ENCODE measurements at regions not wholly inside any gene's neighbourhood (a gene's known extent, or its start where the extent isn't known, plus 50 kb on each side); places are given as distances from the start of the nearest gene placed in this dataset.

DNA sequence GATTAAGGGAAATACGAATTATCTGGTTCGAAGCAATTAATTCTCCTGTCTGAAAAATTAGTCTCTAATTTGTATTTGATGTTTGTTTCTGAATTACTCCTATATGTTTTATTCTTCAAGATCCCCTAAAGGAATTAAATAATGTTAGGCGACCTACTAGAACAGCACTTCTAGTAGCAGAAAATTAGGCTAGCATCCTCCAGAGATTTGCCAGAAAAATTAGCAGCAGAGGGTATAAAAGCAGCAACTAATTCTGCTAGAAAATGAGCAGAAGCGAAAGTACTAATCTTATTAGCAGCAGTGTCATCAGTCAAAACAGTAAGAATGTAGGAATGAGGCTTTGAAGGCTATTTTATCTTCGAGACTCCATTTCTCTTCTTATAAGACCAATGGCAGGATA, 114.3 kb upstream of the PJA2 start:
- H3K27ac ChIP-seq: no peak overlapping the region
- TF ChIP-seq POLR2A (IDR thresholded peaks at IDR 0.05) (no peak), CTCF (IDR thresholded peaks at IDR 0.05 in 4 of 5, conservative IDR thresholded peaks at IDR 0.05 in 1 of 5) (no peak)
- intact Hi-C loops (cut with DNase I; ENCODE audit: low total_unique reads): no loop called here
- H3K4me3 ChIP-seq: no peak overlapping the region
- DNase-seq: no peak
- ATAC-seq: no peak
- no peaks in the 10 kb centered on the region for H3K9me3 ChIP-seq
- H3K36me3 ChIP-seq: no peaks in the 10 kb centered on the region
- in situ Hi-C loops (cut with MboI; ENCODE audit: low sequenced_read_pairs in 4 of 4): no loop called here
- no peaks in the 10 kb centered on the region for H3K27me3 ChIP-seq
- no peaks in the 10 kb centered on the region for H3K4me1 ChIP-seq

DNA sequence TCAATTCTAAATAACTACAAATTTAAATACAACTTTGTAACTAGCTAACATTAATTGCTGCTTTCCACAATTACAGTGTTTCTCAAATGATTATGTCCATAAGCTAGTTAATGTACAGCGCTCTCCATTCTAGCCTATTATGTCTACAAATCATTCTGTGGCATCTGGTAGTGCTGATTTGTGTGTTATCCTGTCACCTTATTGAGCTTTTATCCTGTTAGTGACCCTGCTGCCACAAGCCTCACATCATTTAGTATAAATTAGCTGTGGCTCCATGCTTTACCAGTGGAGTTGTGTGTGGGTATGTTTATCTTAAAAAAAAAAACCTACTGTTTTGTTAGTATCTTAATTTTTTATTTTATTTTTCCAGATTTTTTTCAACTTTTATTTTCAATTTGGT, 112.6 kb upstream of the PJA2 start:
- no peak overlapping the region for H3K4me3 ChIP-seq
- no peak for ATAC-seq
- in situ Hi-C loops (cut with MboI; ENCODE audit: low sequenced_read_pairs in 4 of 4): no loop called here
- no peaks in the 10 kb centered on the region for H3K27me3 ChIP-seq
- TF ChIP-seq CTCF (IDR thresholded peaks at IDR 0.05 in 4 of 5, conservative IDR thresholded peaks at IDR 0.05 in 1 of 5) (no peak), POLR2A (IDR thresholded peaks at IDR 0.05) (no peak)
- no peaks in the 10 kb centered on the region for H3K36me3 ChIP-seq
- no peaks in the 10 kb centered on the region for H3K4me1 ChIP-seq
- DNase-seq: no peak
- no peaks in the 10 kb centered on the region for H3K9me3 ChIP-seq
- H3K27ac ChIP-seq: no peak overlapping the region
- intact Hi-C loops (cut with DNase I; ENCODE audit: low total_unique reads): no loop called here

DNA sequence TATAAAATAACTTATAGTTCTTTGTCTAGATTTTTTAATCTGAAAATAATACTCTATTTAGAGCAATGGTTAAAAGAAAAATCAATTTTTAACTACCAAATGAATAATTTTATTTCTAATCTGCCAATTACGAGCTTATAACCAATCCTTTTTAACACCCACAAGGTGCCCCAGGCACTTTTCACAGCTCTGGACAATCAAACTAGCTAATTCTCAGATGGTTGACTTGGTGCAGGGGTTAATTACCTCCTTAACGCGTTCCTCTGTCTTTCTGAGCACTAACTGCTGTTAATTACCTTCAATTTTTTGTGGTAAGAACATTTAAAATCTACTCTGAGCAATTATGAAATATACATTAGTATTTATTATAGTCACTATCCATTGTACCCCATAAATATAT, 109.6 kb upstream of the PJA2 start:
- H3K27me3 ChIP-seq: no peaks in the 10 kb centered on the region
- no peak for ATAC-seq
- intact Hi-C loops (cut with DNase I; ENCODE audit: low total_unique reads): no loop called here

DNA sequence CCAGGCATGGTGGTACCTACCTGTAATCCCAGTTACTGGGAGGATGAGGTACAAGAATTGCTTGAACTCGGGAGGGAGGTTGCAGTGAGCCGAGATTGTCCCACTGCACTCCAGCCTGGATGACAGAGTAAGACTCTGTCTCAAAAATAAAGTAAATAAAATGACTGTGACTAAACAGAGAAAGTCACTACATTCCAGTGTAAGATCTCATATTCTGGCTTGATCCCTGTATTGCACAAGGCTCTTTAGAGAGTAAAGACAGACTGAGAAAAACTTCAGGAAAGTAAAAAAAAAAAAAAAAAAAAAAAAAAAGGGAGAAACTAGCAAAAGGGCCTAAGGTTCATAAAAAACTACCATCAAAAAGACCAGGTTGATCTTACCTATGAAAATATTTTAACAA, 106.6 kb upstream of the PJA2 start:
- Histone ChIP-seq H3K9me3 (no peaks in the 10 kb centered on the region), H3K27ac (no peak overlapping the region), H3K4me1 (no peaks in the 10 kb centered on the region), H3K27me3 (no peaks in the 10 kb centered on the region), H3K4me3 (no peak overlapping the region), H3K36me3 (no peaks in the 10 kb centered on the region)
- no peak for TF ChIP-seq POLR2A (IDR thresholded peaks at IDR 0.05)
- no peak for TF ChIP-seq CTCF (IDR thresholded peaks at IDR 0.05 in 4 of 5, conservative IDR thresholded peaks at IDR 0.05 in 1 of 5)
- intact Hi-C loops (cut with DNase I; ENCODE audit: low total_unique reads): no loop called here
- no peak for DNase-seq
- in situ Hi-C loops (cut with MboI; ENCODE audit: low sequenced_read_pairs in 4 of 4): no loop called here
- peak in 1 of 2 donors; percentile 36 for ATAC-seq

More for the DNA sequence above, 109.6 kb upstream of the PJA2 start:
- no peaks in the 10 kb centered on the region for H3K36me3 ChIP-seq
- no peaks in the 10 kb centered on the region for H3K4me1 ChIP-seq
- no peak overlapping the region for H3K4me3 ChIP-seq
- TF ChIP-seq POLR2A (IDR thresholded peaks at IDR 0.05): no peak
- TF ChIP-seq CTCF (IDR thresholded peaks at IDR 0.05 in 4 of 5, conservative IDR thresholded peaks at IDR 0.05 in 1 of 5): no peak
- no peak for DNase-seq
- H3K9me3 ChIP-seq: no peaks in the 10 kb centered on the region
- no peak overlapping the region for H3K27ac ChIP-seq
- in situ Hi-C loops (cut with MboI; ENCODE audit: low sequenced_read_pairs in 4 of 4): no loop called here

- intact Hi-C loops (cut with DNase I; ENCODE audit: low total_unique reads) (no loop called here), in situ Hi-C loops (cut with MboI; ENCODE audit: low sequenced_read_pairs in 4 of 4) (no loop called here)
- DNase-seq (no peak), ATAC-seq (no peak)
- TF ChIP-seq POLR2A (IDR thresholded peaks at IDR 0.05): no peak
- no peak for TF ChIP-seq CTCF (IDR thresholded peaks at IDR 0.05 in 4 of 5, conservative IDR thresholded peaks at IDR 0.05 in 1 of 5)
- Histone ChIP-seq H3K4me3 (no peak overlapping the region), H3K27me3 (no peaks in the 10 kb centered on the region), H3K36me3 (no peaks in the 10 kb centered on the region), H3K27ac (no peak overlapping the region), H3K4me1 (no peaks in the 10 kb centered on the region), H3K9me3 (no peaks in the 10 kb centered on the region)
Measured at GRCh38 chr5:109511980-109512734, 102.4 kb upstream of the PJA2 start.
